Thyroid gland (tissue), 4 donors: ENCODE measurements at regions not wholly inside any gene's neighbourhood (a gene's known extent, or its start where the extent isn't known, plus 50 kb on each side); places are given as distances from the start of the nearest gene placed in this dataset.
"Not testable (repeated sequence)": the region's sequence is repeated elsewhere in the genome, so short reads cannot be mapped to it uniquely, and the experiment has no call there.

Experiments used
- CTCF ChIP-seq, 6 experiments: fragments of 200-600 bp in 3 of 6; fragments of 450-650 bp in 3 of 6; sonication (generic) in 3 of 6; IDR thresholded peaks; one replicate each; pipeline ENCODE4 v1.5.1; 2016 to 2019; ENCODE audit warnings: antibody characterized with exemption in 6 of 6, mild to moderate bottlenecking in 2 of 6, inconsistent platforms in 1 of 6, moderate library complexity in 1 of 6
- POLR2A ChIP-seq, 2 donors: fragments of 450-650 bp; IDR thresholded peaks; one replicate each; pipeline ENCODE4 v1.6.1; 2017; ENCODE audit warnings: antibody characterized with exemption in 2 of 2, mild to moderate bottlenecking in 2 of 2, moderate library complexity in 1 of 2

GRCh38 chr20:48037798-48038197 lies 252.5 kb upstream of the SULF2 start:
- TF ChIP-seq POLR2A, CTCF (IDR thresholded peaks at IDR 0.05): not testable (repeated sequence)
